CD14-positive monocyte (primary cell): ENCODE measurements at regions not wholly inside any gene's neighbourhood (a gene's known extent, or its start where the extent isn't known, plus 50 kb on each side); places are given as distances from the start of the nearest gene placed in this dataset.

Source experiments
- DNase-seq, 3 donors: peaks; one replicate each; pipeline ENCODE4 v3.0.0-alpha.2; 2011 to 2022
- H2AFZ ChIP-seq: 2 replicates; pipeline ENCODE4 v1.6.0; 2012; ENCODE audit warnings: mild to moderate bottlenecking, low read depth, low read length, inconsistent platforms; ENCODE audit not compliant: insufficient read depth, poor library complexity, severe bottlenecking
- H3K27ac ChIP-seq, 2 donors: 1 replicate in 1 of 2; 2 replicates in 1 of 2; pipeline ENCODE4 v1.5.1; 2012 to 2013; ENCODE audit warnings: low read length in 2 of 2, control low read depth in 1 of 2, inconsistent platforms in 1 of 2, low read depth in 1 of 2, mild to moderate bottlenecking in 1 of 2
- H3K27me3 ChIP-seq, 2 donors: one replicate each; pipeline versions ENCODE4 v1.6.0 to v1.6.1; 2011 to 2013; ENCODE audit warnings: low read length in 2 of 2; ENCODE audit not compliant: control insufficient read depth in 2 of 2, insufficient read depth in 2 of 2
- H3K36me3 ChIP-seq, 2 donors: replicated peaks in 1 of 2; 1 replicate in 1 of 2; 2 replicates in 1 of 2; pipeline versions ENCODE4 v1.5.1 to v1.6.1; 2012 to 2013; ENCODE audit warnings: low read length in 2 of 2, control low read depth in 1 of 2, inconsistent platforms in 1 of 2, mild to moderate bottlenecking in 1 of 2; ENCODE audit not compliant: insufficient read depth in 2 of 2, control insufficient read depth in 1 of 2
- H3K4me1 ChIP-seq, 2 donors: 1 replicate in 1 of 2; 2 replicates in 1 of 2; pipeline versions ENCODE4 v1.5.1 to v1.6.1; 2012 to 2013; ENCODE audit warnings: low read length in 2 of 2, control low read depth in 1 of 2, inconsistent platforms in 1 of 2, mild to moderate bottlenecking in 1 of 2, moderate library complexity in 1 of 2; ENCODE audit not compliant: insufficient read depth in 2 of 2, control insufficient read depth in 1 of 2
- H3K4me2 ChIP-seq: replicated peaks from 2 replicates; pipeline ENCODE3; 2012; ENCODE audit warnings: low read length, moderate library complexity, mild to moderate bottlenecking; ENCODE audit not compliant: poor library complexity, severe bottlenecking; ENCODE audit errors: extremely low read depth
- H3K4me3 ChIP-seq, 3 experiments: fragments of 200-600 bp in 1 of 3; sonication (generic) in 1 of 3; replicated peaks in 1 of 3; 1 replicate in 2 of 3; 2 replicates in 1 of 3; pipeline ENCODE4 v1.5.1; 2011 to 2013; ENCODE audit warnings: low read length in 3 of 3, mild to moderate bottlenecking in 3 of 3, control low read depth in 2 of 3, low read depth in 2 of 3, inconsistent platforms in 1 of 3, moderate library complexity in 1 of 3
- H3K79me2 ChIP-seq: 2 replicates; pipeline ENCODE4 v1.6.0; 2012; ENCODE audit warnings: mild to moderate bottlenecking, control low read depth, inconsistent platforms, low read length, moderate library complexity; ENCODE audit not compliant: insufficient read depth
- H3K9ac ChIP-seq: 2 replicates; pipeline ENCODE4 v1.6.0; 2017; ENCODE audit warnings: low read length, mild to moderate bottlenecking; ENCODE audit not compliant: insufficient read depth, poor library complexity, severe bottlenecking
- H3K9me3 ChIP-seq, 2 donors: replicated peaks in 1 of 2; 1 replicate in 1 of 2; 2 replicates in 1 of 2; pipeline versions ENCODE4 v1.5.1 to v1.6.1; 2012 to 2013; ENCODE audit warnings: low read length in 2 of 2, control low read depth in 1 of 2; ENCODE audit not compliant: control insufficient read depth in 1 of 2, insufficient read depth in 1 of 2
- H4K20me1 ChIP-seq: 2 replicates; pipeline ENCODE4 v1.6.0; 2012; ENCODE audit warnings: mild to moderate bottlenecking, low read length, control low read depth, moderate library complexity; ENCODE audit not compliant: insufficient read depth
- H3K27ac Mint-ChIP-seq, 7 donors: one replicate each; pipeline ENCODE4 v1.8.0; 2020; ENCODE audit warnings: mild to moderate bottlenecking in 7 of 7, mixed read lengths in 7 of 7, moderate library complexity in 6 of 7, inconsistent platforms in 2 of 7
- H3K27me3 Mint-ChIP-seq, 3 donors: one replicate each; pipeline ENCODE4 v1.8.0; 2021 to 2022; ENCODE audit warnings: low read depth in 3 of 3, mild to moderate bottlenecking in 3 of 3, mixed read lengths in 3 of 3, moderate library complexity in 3 of 3, inconsistent platforms in 1 of 3
- H3K36me3 Mint-ChIP-seq, 2 donors: one replicate each; pipeline ENCODE4 v1.8.0; 2020; ENCODE audit warnings: mixed read lengths in 2 of 2, inconsistent platforms in 1 of 2, mild to moderate bottlenecking in 1 of 2
- H3K4me1 Mint-ChIP-seq: one replicate; pipeline ENCODE4 v1.8.0; 2020; ENCODE audit warnings: mild to moderate bottlenecking, mixed read lengths
- H3K4me3 Mint-ChIP-seq, 2 donors: one replicate each; pipeline ENCODE4 v1.8.0; 2020; ENCODE audit warnings: mild to moderate bottlenecking in 2 of 2, mixed read lengths in 2 of 2, moderate library complexity in 1 of 2
- H3K9me3 Mint-ChIP-seq, 7 donors: one replicate each; pipeline ENCODE4 v1.8.0; 2020 to 2022; ENCODE audit warnings: mixed read lengths in 7 of 7, mild to moderate bottlenecking in 6 of 7, moderate library complexity in 6 of 7, inconsistent platforms in 2 of 7
- CTCF ChIP-seq: fragments of 200-600 bp; IDR thresholded peaks from one replicate; pipeline ENCODE4 v1.8.0; 2022; ENCODE audit warnings: antibody characterized with exemption, mild to moderate bottlenecking
- WGBS: methylation state at CpG from one replicate; pipeline ENCODE4 v1.1.5; 2013; ENCODE audit warnings: missing lambda C conversion rate; ENCODE audit not compliant: insufficient coverage; 5-methylcytosine and 5-hydroxymethylcytosine counted together
- intact Hi-C, 2 donors: fragments of 100-400 bp; cut with micrococcal nuclease; formaldehyde crosslinking; loops; one replicate each; pipeline versions ENCODE4 v1.15.0 to v1.15.1; 2023

GRCh38 chr13:59409634-59410200 lies 754.0 kb downstream of the DIAPH3 start:
- Mint-ChIP-seq H3K27ac (no peak overlapping the region), H3K4me1 (no peaks in the 10 kb centered on the region), H3K4me3 (no peak overlapping the region), H3K27me3 (peaks cover 0 to 2% (median 2%) of the 10 kb centered on the region in 3 donors), H3K36me3 (no peaks in the 10 kb centered on the region), H3K9me3 (peaks cover 11 to 40% (median 18%) of the 10 kb centered on the region in 7 donors)
- H3K4me1 ChIP-seq = no peaks in the 10 kb centered on the region
- DNase-seq = no peak
- H3K36me3 ChIP-seq = no peaks in the 10 kb centered on the region
- no peak overlapping the region for H3K9ac ChIP-seq
- intact Hi-C loops = no loop called here
- H2AFZ ChIP-seq = no peak overlapping the region
- no peak overlapping the region for H3K27ac ChIP-seq
- no peaks in the 10 kb centered on the region for H3K79me2 ChIP-seq
- no CpG with 5 or more reads among the region's 8 CpGs for WGBS
- H3K4me3 ChIP-seq = no peak overlapping the region
- peaks cover 19 to 31% of the 10 kb centered on the region in 2 donors for H3K9me3 ChIP-seq
- no peak for TF ChIP-seq CTCF
- H3K4me2 ChIP-seq = no peak overlapping the region
- no peaks in the 10 kb centered on the region for H3K27me3 ChIP-seq
- H4K20me1 ChIP-seq = no peaks in the 10 kb centered on the region

DNA sequence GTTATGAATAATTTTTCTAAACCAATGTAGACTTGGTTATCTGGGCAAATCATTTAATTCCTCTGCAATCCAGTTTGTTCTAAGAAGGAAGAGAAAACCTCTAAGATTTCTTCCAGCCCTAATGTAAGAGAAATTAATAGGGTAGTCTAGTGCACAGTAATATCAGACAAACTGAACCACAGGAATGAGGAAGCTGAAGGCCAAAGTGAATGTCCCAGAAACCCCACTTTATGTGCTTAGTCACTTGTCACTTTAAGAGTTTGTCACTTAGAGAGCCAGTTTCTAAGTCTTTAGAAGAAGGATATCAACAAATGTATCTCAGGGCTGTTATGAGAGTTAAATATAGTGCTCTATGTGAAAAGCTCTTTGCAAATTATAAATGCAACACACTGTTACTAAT lies 750.6 kb downstream of the DIAPH3 start:
- H4K20me1 ChIP-seq = no peaks in the 10 kb centered on the region
- H3K27ac ChIP-seq = no peak overlapping the region
- peaks cover under 1 to 14% of the 10 kb centered on the region in 2 donors for H3K9me3 ChIP-seq
- no peak overlapping the region for H3K9ac ChIP-seq
- H3K4me1 ChIP-seq = no peaks in the 10 kb centered on the region
- no peak overlapping the region for H3K27ac Mint-ChIP-seq
- no peaks in the 10 kb centered on the region for H3K27me3 ChIP-seq
- no peaks in the 10 kb centered on the region for H3K36me3 Mint-ChIP-seq
- no peaks in the 10 kb centered on the region for H3K4me1 Mint-ChIP-seq
- H3K79me2 ChIP-seq = no peaks in the 10 kb centered on the region
- peaks cover 2 to 16% (median 3%) of the 10 kb centered on the region in 7 donors for H3K9me3 Mint-ChIP-seq
- TF ChIP-seq CTCF = no peak
- H3K27me3 Mint-ChIP-seq = peaks cover 0 to 2% (median 2%) of the 10 kb centered on the region in 3 donors
- no peak overlapping the region for H3K4me3 Mint-ChIP-seq
- H3K36me3 ChIP-seq = no peaks in the 10 kb centered on the region
- intact Hi-C loops = no loop called here
- no peak overlapping the region for H2AFZ ChIP-seq
- no peak overlapping the region for H3K4me3 ChIP-seq
- H3K4me2 ChIP-seq = no peak overlapping the region
- DNase-seq = no peak
